ENCODE measurements at regions not wholly inside any gene's neighbourhood (a gene's known extent, or its start where the extent isn't known, plus 50 kb on each side); places are given as distances from the start of the nearest gene placed in this dataset.

DNA sequence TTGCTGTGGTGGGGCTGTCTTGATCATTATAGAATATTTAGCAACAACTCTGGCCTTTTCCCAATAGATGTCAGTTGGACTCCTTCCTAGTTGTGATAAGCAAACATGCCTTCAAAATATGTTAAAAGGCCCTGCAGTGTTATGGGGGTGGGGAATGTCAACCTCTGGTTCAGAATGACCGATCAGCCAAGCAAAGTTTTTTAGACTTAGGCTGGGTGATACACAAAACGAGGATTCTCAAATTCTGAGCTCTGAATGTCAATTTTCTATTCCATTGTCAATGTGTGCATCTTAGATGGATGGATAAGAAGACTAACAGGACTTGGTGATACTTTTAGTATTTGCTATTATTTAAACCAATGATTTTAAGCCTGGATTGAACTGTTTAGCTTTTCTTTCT, 940.0 kb upstream of the GRIA3 start:
- no peak for DNase-seq (ENCODE audit: low spot score)

DNA sequence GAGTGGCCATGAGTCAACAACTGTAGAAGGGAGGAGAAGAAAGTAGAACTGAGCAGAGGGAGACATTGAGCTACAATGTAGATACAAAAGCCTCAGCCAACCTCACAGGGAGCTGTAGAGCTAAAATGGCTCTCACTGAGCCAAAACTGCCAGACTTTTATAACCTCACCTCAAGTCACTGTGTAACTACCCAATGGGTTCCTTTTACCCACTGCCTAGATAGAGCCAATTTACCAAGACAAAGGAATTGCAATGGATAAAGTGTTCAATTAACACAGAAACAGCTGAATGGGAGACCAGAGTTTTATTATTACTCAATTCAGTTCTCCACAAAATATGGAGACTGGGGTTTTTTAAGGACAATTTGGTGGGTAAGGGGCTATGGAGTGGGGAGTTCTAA, 938.9 kb upstream of the GRIA3 start:
- no peaks in the 10 kb centered on the region for H3K36me3 ChIP-seq (replicated peaks in 1 of 2; ENCODE audit: control insufficient read depth in 2 of 2, insufficient read depth in 2 of 2, low read length in 2 of 2)
- no peak for DNase-seq (ENCODE audit: low spot score)
- no peak overlapping the region for H2BK15ac ChIP-seq (ENCODE audit: low read length)
- no peak overlapping the region for H3K9ac ChIP-seq (ENCODE audit: low read depth, low read length, poor library complexity)
- no peak overlapping the region for H3K4me2 ChIP-seq (ENCODE audit: insufficient read depth, low read length, poor library complexity, severe bottlenecking)
- H3K23ac ChIP-seq (ENCODE audit: low read depth, low read length, poor library complexity) = no peak overlapping the region
- no peak overlapping the region for H3K27ac ChIP-seq (replicated peaks; ENCODE audit: low read length)
- no peaks in the 10 kb centered on the region for H3K79me1 ChIP-seq (ENCODE audit: low read depth, low read length)
- H3K18ac ChIP-seq (ENCODE audit: low read length) = no peak overlapping the region
- no peak overlapping the region for H2AFZ ChIP-seq (ENCODE audit: low read length)
- H3K14ac ChIP-seq (ENCODE audit: low read length) = no peak overlapping the region
- H3K4me1 ChIP-seq (ENCODE audit: control insufficient read depth in 2 of 2, insufficient read depth in 1 of 2, low read depth in 1 of 2, low read length in 2 of 2) = no peaks in the 10 kb centered on the region
- no peak overlapping the region for H2BK5ac ChIP-seq (ENCODE audit: low read length)
- H2BK120ac ChIP-seq (ENCODE audit: low read depth, low read length) = no peak overlapping the region
- no peak overlapping the region for H2AK5ac ChIP-seq (ENCODE audit: low read depth, low read length)
- H3K9me3 ChIP-seq (replicated peaks in 1 of 2; ENCODE audit: control insufficient read depth in 2 of 2, insufficient read depth in 1 of 2, low read depth in 1 of 2, low read length in 2 of 2) = no peaks in the 10 kb centered on the region
- H3K4me3 ChIP-seq (ENCODE audit: low read length in 2 of 2) = no peak overlapping the region
- H3K4ac ChIP-seq (ENCODE audit: low read length) = no peak overlapping the region
- no peak overlapping the region for H4K91ac ChIP-seq (ENCODE audit: low read depth, low read length, poor library complexity)
- H3K27me3 ChIP-seq (ENCODE audit: control insufficient read depth in 3 of 3, insufficient read depth in 3 of 3, low read depth in 1 of 3, low read length in 3 of 3) = no peaks in the 10 kb centered on the region
- no peak overlapping the region for H2BK12ac ChIP-seq (ENCODE audit: low read length)
- no peak overlapping the region for H4K8ac ChIP-seq (ENCODE audit: low read depth, low read length)

More for the DNA sequence above, 940.0 kb upstream of the GRIA3 start:
- no peak overlapping the region for H3K27ac ChIP-seq (replicated peaks; ENCODE audit: low read length)
- no peak overlapping the region for H2AFZ ChIP-seq (ENCODE audit: low read length)
- H3K9me3 ChIP-seq (replicated peaks in 1 of 2; ENCODE audit: control insufficient read depth in 2 of 2, insufficient read depth in 1 of 2, low read depth in 1 of 2, low read length in 2 of 2) = no peaks in the 10 kb centered on the region
- no peak overlapping the region for H3K14ac ChIP-seq (ENCODE audit: low read length)
- no peak overlapping the region for H2AK5ac ChIP-seq (ENCODE audit: low read depth, low read length)
- H3K4me1 ChIP-seq (ENCODE audit: control insufficient read depth in 2 of 2, insufficient read depth in 1 of 2, low read depth in 1 of 2, low read length in 2 of 2) = no peaks in the 10 kb centered on the region
- no peak overlapping the region for H3K4ac ChIP-seq (ENCODE audit: low read length)
- no peak overlapping the region for H3K23ac ChIP-seq (ENCODE audit: low read depth, low read length, poor library complexity)
- no peak overlapping the region for H2BK15ac ChIP-seq (ENCODE audit: low read length)
- no peak overlapping the region for H2BK120ac ChIP-seq (ENCODE audit: low read depth, low read length)
- no peak overlapping the region for H4K8ac ChIP-seq (ENCODE audit: low read depth, low read length)
- no CpG with 5 or more reads among the region's 2 CpGs for WGBS, 2 donors (ENCODE audit: extremely low coverage in 2 of 2, insufficient read length in 2 of 2, insufficient replicate concordance in 1 of 2)
- no peak overlapping the region for H2BK12ac ChIP-seq (ENCODE audit: low read length)
- no peak overlapping the region for H4K91ac ChIP-seq (ENCODE audit: low read depth, low read length, poor library complexity)
- H3K79me1 ChIP-seq (ENCODE audit: low read depth, low read length) = no peaks in the 10 kb centered on the region
- H3K27me3 ChIP-seq (ENCODE audit: control insufficient read depth in 3 of 3, insufficient read depth in 3 of 3, low read depth in 1 of 3, low read length in 3 of 3) = no peaks in the 10 kb centered on the region
- H3K36me3 ChIP-seq (replicated peaks in 1 of 2; ENCODE audit: control insufficient read depth in 2 of 2, insufficient read depth in 2 of 2, low read length in 2 of 2) = no peaks in the 10 kb centered on the region
- no peak overlapping the region for H3K4me2 ChIP-seq (ENCODE audit: insufficient read depth, low read length, poor library complexity, severe bottlenecking)
- H3K18ac ChIP-seq (ENCODE audit: low read length) = no peak overlapping the region
- H2BK5ac ChIP-seq (ENCODE audit: low read length) = no peak overlapping the region
- no peak overlapping the region for H3K4me3 ChIP-seq (ENCODE audit: low read length in 2 of 2)
- H3K9ac ChIP-seq (ENCODE audit: low read depth, low read length, poor library complexity) = no peak overlapping the region

DNA sequence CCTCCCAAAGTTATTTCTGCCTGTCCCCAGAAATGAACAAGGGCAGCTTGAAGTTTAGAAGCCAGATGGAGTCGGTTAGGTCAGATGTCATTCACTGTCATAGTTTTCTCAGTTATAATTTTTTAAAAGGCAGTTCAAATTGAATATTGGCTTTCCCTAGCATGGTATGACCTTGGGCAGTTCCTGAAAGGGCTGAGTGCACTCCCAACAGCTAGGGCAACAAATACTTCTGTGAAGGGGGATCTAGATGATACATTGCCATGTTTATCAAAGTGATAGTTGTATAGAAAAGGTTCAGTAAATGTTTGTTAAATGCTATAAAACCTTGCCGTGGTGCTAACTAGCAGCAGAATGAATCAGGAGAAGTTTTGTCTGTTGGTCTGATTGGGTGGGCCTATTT, 938.1 kb upstream of the GRIA3 start:
- Histone ChIP-seq H3K4me2 (ENCODE audit: insufficient read depth, low read length, poor library complexity, severe bottlenecking) (no peak overlapping the region), H2BK5ac (ENCODE audit: low read length) (no peak overlapping the region), H3K27ac (replicated peaks; ENCODE audit: low read length) (no peak overlapping the region), H4K8ac (ENCODE audit: low read depth, low read length) (no peak overlapping the region), H3K9me3 (replicated peaks in 1 of 2; ENCODE audit: control insufficient read depth in 2 of 2, insufficient read depth in 1 of 2, low read depth in 1 of 2, low read length in 2 of 2) (no peaks in the 10 kb centered on the region), H3K36me3 (replicated peaks in 1 of 2; ENCODE audit: control insufficient read depth in 2 of 2, insufficient read depth in 2 of 2, low read length in 2 of 2) (no peaks in the 10 kb centered on the region), H3K14ac (ENCODE audit: low read length) (no peak overlapping the region), H3K79me1 (ENCODE audit: low read depth, low read length) (no peaks in the 10 kb centered on the region), H3K4me1 (ENCODE audit: control insufficient read depth in 2 of 2, insufficient read depth in 1 of 2, low read depth in 1 of 2, low read length in 2 of 2) (no peaks in the 10 kb centered on the region), H2AFZ (ENCODE audit: low read length) (no peak overlapping the region), H3K4me3 (ENCODE audit: low read length in 2 of 2) (no peak overlapping the region), H2AK5ac (ENCODE audit: low read depth, low read length) (no peak overlapping the region), H3K23ac (ENCODE audit: low read depth, low read length, poor library complexity) (no peak overlapping the region), H3K27me3 (ENCODE audit: control insufficient read depth in 3 of 3, insufficient read depth in 3 of 3, low read depth in 1 of 3, low read length in 3 of 3) (no peaks in the 10 kb centered on the region), H3K4ac (ENCODE audit: low read length) (no peak overlapping the region), H4K91ac (ENCODE audit: low read depth, low read length, poor library complexity) (no peak overlapping the region), H3K9ac (ENCODE audit: low read depth, low read length, poor library complexity) (no peak overlapping the region), H2BK120ac (ENCODE audit: low read depth, low read length) (no peak overlapping the region), H3K18ac (ENCODE audit: low read length) (no peak overlapping the region), H2BK12ac (ENCODE audit: low read length) (no peak overlapping the region), H2BK15ac (ENCODE audit: low read length) (no peak overlapping the region)
- DNase-seq (ENCODE audit: low spot score) = no peak
- no CpG with 5 or more reads among the region's 2 CpGs for WGBS, 2 donors (ENCODE audit: extremely low coverage in 2 of 2, insufficient read length in 2 of 2, insufficient replicate concordance in 1 of 2)

DNA sequence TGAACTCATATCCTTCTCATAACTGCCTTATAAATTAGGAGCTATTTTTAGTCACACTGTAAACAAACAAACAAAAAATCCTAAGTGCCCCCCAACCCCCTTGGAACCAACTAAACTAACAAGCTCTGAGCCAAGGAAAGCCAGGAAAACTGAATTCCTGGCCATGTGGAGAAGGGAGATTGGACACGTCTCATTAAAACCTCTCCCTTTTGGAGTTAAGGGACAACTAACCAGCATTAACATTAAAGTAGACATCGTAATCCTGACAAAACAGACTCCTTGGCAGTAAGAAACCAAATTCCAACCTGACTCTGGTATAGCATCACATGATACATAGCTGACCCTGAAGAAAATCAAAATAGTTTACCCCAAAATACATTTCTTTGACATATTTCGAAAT, 937.1 kb upstream of the GRIA3 start:
- Histone ChIP-seq H2BK120ac (ENCODE audit: low read depth, low read length) (no peak overlapping the region), H2AFZ (ENCODE audit: low read length) (no peak overlapping the region), H3K4me2 (ENCODE audit: insufficient read depth, low read length, poor library complexity, severe bottlenecking) (no peak overlapping the region), H3K4me3 (ENCODE audit: low read length in 2 of 2) (no peak overlapping the region), H3K36me3 (replicated peaks in 1 of 2; ENCODE audit: control insufficient read depth in 2 of 2, insufficient read depth in 2 of 2, low read length in 2 of 2) (no peaks in the 10 kb centered on the region), H3K14ac (ENCODE audit: low read length) (no peak overlapping the region), H3K27ac (replicated peaks; ENCODE audit: low read length) (no peak overlapping the region), H2AK5ac (ENCODE audit: low read depth, low read length) (no peak overlapping the region), H3K27me3 (ENCODE audit: control insufficient read depth in 3 of 3, insufficient read depth in 3 of 3, low read depth in 1 of 3, low read length in 3 of 3) (no peaks in the 10 kb centered on the region), H4K8ac (ENCODE audit: low read depth, low read length) (no peak overlapping the region), H3K23ac (ENCODE audit: low read depth, low read length, poor library complexity) (no peak overlapping the region), H3K18ac (ENCODE audit: low read length) (no peak overlapping the region), H3K9me3 (replicated peaks in 1 of 2; ENCODE audit: control insufficient read depth in 2 of 2, insufficient read depth in 1 of 2, low read depth in 1 of 2, low read length in 2 of 2) (no peaks in the 10 kb centered on the region), H2BK15ac (ENCODE audit: low read length) (no peak overlapping the region), H4K91ac (ENCODE audit: low read depth, low read length, poor library complexity) (no peak overlapping the region), H3K9ac (ENCODE audit: low read depth, low read length, poor library complexity) (no peak overlapping the region), H3K4ac (ENCODE audit: low read length) (no peak overlapping the region), H3K4me1 (ENCODE audit: control insufficient read depth in 2 of 2, insufficient read depth in 1 of 2, low read depth in 1 of 2, low read length in 2 of 2) (no peaks in the 10 kb centered on the region), H2BK12ac (ENCODE audit: low read length) (no peak overlapping the region), H3K79me1 (ENCODE audit: low read depth, low read length) (no peaks in the 10 kb centered on the region), H2BK5ac (ENCODE audit: low read length) (no peak overlapping the region)
- no peak for DNase-seq (ENCODE audit: low spot score)
- no CpG with 5 or more reads among the region's 3 CpGs for WGBS, 2 donors (ENCODE audit: extremely low coverage in 2 of 2, insufficient read length in 2 of 2, insufficient replicate concordance in 1 of 2)
